PFSK-1 (cell line): ENCODE measurements at regions not wholly inside any gene's neighbourhood (a gene's known extent, or its start where the extent isn't known, plus 50 kb on each side); places are given as distances from the start of the nearest gene placed in this dataset.

Experiments
- POLR2AphosphoS5 ChIP-seq: IDR thresholded peaks from 2 replicates; pipeline ENCODE4 v1.6.1; 2012; ENCODE audit warnings: low read depth, mild to moderate bottlenecking, control low read depth, low read length, moderate library complexity
- TF ChIP-seq, protein P1 (sequence below), 2 experiments: IDR thresholded peaks; 2 replicates each; pipeline versions ENCODE4 v1.6.1 to v1.8.0; 2011 to 2012; ENCODE audit warnings: low read depth in 2 of 2, low read length in 2 of 2, control low read depth in 1 of 2, inconsistent platforms in 1 of 2, mild to moderate bottlenecking in 1 of 2, moderate library complexity in 1 of 2; ENCODE audit not compliant: insufficient read depth in 1 of 2

DNA sequence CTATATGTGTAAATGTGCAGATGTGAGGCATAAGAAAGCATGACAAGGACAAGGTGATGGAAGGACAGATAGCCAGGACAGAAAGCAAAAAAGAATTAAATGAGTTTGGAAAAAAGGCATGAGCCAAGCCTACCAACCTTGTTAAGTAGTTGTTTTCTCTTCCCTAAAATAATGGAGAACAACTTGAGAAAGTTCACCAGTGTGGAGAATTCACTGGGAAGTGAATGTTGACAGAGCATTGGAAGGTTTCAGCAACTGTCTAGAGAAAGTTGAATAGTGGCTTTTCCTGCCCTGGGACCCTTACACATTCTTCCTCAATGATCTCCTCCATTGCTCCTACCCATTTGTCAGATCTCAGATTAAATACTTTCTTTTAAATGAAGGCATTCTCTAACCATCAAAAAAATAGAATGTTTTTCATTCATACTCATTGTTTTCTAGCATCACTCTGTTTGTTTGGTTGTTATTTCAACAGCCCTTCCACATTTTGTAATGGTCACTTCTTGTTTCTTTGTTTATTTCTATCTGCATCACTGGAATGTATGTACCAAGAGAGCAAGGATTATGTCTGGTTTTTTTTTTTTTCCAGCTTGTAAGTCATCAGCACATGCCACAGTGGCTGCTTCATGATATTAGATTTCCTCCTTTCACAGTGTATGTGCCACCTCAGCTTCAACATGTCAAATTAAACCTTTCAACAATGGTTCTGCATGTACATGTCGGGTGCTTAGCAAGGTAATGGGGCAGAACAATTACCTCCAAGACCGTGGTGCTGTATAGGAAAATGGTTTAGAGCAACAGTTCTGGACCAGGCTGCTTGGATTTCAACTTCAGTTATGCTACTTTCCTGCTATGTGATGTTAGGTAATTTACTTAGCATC, 586.0 kb upstream of the VRK2 start:
- no peak for TF ChIP-seq POLR2AphosphoS5
- TF ChIP-seq, protein P1, sequence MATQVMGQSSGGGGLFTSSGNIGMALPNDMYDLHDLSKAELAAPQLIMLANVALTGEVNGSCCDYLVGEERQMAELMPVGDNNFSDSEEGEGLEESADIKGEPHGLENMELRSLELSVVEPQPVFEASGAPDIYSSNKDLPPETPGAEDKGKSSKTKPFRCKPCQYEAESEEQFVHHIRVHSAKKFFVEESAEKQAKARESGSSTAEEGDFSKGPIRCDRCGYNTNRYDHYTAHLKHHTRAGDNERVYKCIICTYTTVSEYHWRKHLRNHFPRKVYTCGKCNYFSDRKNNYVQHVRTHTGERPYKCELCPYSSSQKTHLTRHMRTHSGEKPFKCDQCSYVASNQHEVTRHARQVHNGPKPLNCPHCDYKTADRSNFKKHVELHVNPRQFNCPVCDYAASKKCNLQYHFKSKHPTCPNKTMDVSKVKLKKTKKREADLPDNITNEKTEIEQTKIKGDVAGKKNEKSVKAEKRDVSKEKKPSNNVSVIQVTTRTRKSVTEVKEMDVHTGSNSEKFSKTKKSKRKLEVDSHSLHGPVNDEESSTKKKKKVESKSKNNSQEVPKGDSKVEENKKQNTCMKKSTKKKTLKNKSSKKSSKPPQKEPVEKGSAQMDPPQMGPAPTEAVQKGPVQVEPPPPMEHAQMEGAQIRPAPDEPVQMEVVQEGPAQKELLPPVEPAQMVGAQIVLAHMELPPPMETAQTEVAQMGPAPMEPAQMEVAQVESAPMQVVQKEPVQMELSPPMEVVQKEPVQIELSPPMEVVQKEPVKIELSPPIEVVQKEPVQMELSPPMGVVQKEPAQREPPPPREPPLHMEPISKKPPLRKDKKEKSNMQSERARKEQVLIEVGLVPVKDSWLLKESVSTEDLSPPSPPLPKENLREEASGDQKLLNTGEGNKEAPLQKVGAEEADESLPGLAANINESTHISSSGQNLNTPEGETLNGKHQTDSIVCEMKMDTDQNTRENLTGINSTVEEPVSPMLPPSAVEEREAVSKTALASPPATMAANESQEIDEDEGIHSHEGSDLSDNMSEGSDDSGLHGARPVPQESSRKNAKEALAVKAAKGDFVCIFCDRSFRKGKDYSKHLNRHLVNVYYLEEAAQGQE (IDR thresholded peaks at IDR 0.05; ENCODE audit: insufficient read depth in 1 of 2, low read depth in 2 of 2, low read length in 2 of 2) = no peak
